Vagina (tissue), 2 donors: ENCODE measurements at regions not wholly inside any gene's neighbourhood (a gene's known extent, or its start where the extent isn't known, plus 50 kb on each side); places are given as distances from the start of the nearest gene placed in this dataset.

Source experiments
- POLR2A ChIP-seq, 2 donors: fragments of 450-650 bp; IDR thresholded peaks; one replicate each; pipeline ENCODE4 v1.6.1; 2017; ENCODE audit warnings: antibody characterized with exemption in 2 of 2, mild to moderate bottlenecking in 2 of 2, moderate library complexity in 2 of 2
- POLR2AphosphoS5 ChIP-seq, 2 donors: sonication (generic); formaldehyde crosslinking; IDR thresholded peaks; one replicate each; pipeline ENCODE4 v1.9.0; 2017; ENCODE audit warnings: antibody characterized with exemption in 2 of 2, mild to moderate bottlenecking in 2 of 2, low read depth in 1 of 2; ENCODE audit not compliant: insufficient read depth in 1 of 2

- no peak for TF ChIP-seq POLR2AphosphoS5 (IDR thresholded peaks at IDR 0.05; ENCODE audit: insufficient read depth in 1 of 2, low read depth in 1 of 2)
- TF ChIP-seq POLR2A (IDR thresholded peaks at IDR 0.05): no peak
Measured at GRCh38 chr7:153401795-153402720, 642.5 kb downstream of the ACTR3B start.
